Fibroblast of gingiva (primary cell): ENCODE measurements at regions not wholly inside any gene's neighbourhood (a gene's known extent, or its start where the extent isn't known, plus 50 kb on each side); places are given as distances from the start of the nearest gene placed in this dataset.
A peak's percentile ranks its signal among the peaks of the same experiment; 100 is the strongest.
"Not testable (repeated sequence)": the region's sequence is repeated elsewhere in the genome, so short reads cannot be mapped to it uniquely, and the experiment has no call there.

Experiments
- DNase-seq: peaks from one replicate; pipeline ENCODE4 v3.0.0-alpha.2; 2011; ENCODE audit warnings: low read depth

DNA sequence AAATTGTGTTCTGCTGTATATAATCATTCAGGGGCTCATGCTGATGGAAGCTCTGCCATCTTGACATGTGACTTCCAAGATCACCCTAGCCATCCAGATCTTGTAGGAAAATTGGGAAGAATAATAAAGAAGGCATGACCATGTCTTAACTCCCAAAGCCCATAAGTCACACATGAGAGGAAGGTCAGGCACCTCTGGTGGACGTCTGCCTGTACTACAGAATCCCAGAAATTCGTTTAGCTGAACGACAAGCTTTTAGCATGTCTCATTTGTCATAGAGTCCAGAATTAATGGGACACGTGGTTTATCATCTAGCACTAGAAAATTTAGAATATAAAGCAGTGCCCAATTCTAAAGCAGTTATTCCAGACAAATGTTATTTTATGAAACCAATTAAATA lies 212.7 kb downstream of the CENPC start:
- no peak for DNase-seq

DNA sequence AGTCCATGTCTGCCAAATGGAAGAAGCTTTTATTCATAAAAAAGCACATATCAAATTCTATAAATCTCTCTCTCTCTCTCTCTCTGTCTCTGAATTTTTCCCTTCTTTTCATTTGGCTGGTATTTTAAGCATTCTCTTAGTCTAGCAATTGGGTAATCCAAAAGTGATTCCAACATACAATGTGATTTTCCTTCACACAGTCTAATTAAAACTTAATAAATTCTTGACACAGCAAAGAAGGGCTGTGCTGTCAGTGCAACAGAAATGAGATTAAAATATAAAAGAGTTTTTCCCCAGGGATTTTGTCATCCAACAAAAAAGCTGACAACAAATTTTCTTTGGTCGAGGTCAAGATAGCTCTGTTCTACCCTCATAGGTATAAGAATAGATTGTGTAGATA lies 216.9 kb downstream of the CENPC start:
- DNase-seq: no peak

DNA sequence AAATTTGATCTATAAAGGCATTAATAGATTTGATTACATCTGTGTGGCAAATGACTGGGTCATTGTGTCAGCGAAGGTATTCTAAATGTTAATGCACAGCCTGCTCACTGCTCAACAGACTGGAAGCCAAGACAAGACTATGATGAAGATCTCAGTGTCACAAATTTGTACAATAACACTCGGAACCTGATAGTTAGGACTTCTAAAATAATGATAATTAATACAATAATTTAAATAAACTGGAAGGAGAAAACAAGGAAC lies 217.4 kb downstream of the CENPC start:
- no peak for DNase-seq

DNA sequence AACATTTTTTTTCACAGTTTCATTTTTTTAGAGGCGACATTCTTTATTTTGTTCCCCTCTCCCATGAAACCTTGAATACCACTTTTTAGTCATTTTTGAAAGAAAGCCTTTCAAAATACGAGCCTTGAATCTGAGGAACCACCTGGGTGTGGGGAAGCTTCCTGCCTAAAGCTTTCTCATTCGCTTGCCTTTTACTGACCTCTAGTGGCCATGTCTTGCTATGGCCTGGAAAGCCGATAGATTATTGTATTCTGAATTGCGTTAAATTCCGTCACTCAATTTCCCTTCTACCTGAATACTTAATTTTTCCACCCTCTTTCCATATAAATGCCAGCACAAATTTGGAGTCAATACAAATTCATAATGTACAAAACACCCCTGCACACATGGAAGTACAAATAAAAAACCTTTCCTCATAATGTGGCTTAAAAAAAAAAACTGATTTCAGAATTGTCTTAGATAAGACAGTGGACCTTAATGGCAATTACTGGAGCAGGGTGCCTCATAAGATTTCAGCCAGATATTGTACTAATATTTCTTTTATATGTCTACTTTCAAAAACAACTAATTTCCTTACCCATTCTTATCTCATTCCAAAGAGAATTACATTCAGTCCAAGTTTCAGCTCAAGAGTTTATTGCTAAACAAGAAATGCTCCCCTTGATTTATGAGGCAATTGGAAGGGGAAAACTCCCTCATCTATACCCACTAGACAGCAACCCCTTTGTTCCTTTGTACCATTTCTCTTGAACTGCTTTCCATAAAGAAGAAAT lies 217.9 kb downstream of the CENPC start:
- peak; percentile 16 for DNase-seq

DNA sequence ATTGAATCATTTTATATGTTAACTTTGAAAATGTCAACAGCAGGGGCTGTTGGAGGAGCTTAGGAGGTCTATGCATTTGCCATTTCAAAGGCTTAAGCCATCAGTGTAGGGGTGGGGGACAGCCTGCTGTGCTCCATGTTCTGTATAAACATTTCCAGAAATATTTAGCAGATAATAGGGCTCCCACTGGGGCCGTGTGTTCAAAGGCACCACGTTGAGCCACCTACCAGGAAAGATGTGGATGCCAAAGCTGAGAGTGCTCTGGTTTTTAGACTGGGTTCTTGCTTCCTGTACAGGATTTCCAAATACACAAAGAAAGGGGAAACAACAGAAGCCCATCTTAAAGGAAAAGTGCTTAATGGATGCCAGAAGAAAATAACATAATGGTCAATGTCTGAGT lies 219.5 kb downstream of the CENPC start:
- no peak for DNase-seq

DNA sequence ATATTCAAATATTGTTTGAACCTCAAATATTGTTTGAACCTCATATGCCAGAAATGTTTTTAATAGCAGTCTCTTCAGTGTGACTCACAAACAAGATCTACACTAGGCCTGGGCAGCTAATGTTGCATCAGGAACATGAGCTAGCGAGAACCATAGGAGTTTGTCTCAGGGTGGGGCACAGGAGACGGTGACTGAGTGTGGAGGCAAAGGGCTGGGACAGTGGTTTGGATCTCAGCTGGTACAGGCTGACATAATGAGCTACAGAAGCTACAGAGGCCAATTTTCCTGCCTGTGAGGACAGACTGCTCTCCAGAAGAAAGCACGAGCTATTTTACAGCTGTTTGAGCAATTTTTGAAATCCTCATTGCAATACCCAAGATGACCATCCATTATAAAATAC lies 224.7 kb downstream of the CENPC start:
- DNase-seq: no peak

DNA sequence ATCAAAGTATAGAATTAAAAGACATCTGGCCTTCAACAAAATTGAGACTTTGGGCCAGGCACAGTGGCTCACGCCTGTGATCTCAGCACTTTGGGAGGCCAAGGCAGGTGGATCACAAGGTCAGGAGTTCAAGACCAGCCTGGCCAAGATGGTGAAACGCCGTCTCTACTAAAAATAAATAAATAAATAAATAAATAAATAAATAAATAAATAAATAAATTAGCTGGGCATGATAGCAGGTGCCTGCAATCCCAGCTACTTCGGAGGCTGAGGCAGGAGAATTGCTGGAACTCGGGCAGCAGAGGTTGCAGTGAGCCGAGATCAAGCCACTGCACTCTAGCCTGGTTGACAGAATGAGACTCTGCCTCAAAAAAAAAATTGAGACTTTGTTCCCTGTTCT lies 225.7 kb downstream of the CENPC start:
- DNase-seq: not testable (repeated sequence)

DNA sequence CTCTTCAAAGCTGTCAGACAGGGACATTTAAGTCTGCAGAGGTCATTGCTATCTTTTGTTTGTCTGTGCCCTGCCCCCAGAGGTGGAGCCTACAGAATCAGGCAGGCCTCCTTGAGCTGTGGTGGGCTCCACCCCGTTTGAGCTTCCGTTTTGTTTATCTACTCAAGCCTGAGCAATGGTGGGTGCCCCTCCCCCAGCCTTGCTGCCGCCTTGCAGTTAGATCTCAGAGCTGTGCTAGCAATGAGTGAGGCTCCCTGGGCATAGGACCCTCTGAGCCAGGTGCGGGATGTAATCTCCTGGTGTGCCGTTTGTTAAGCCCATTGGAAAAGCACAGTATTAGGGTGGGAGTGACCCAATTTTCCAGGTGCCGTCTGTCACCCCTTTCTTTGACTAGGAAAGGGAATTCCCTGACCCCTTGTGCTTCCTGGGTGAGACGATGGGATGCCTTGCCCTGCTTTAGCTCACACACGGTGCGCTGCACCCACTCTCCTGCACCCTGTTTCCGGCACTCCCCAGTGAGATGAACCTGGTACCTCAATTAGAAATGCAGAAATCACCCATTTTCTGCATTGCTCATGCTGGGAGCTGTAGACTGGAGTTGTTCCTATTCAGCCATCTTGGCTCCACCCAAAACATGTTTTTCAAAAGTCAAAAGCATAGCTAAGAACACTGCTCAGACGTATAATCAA lies 244.7 kb downstream of the CENPC start:
- DNase-seq: not testable (repeated sequence)

DNA sequence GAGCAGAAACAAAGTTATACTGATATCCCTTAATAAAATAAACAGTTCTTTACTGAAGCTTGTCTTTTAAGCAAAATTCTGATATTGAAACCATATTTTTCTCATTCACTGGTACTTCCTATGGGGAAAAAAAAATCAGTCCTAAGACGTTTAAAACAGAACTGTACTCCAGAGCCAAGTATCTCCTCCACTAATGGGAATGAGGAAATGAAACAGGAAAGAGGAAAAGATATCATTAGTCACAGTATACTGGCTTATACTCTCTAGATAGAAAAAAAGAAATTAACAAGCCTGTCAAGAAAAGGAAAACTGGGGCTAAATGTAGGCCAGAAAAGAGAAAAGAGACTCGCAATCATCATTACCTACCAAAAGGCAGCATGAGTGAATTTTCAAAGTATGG lies 252.7 kb downstream of the CENPC start:
- no peak for DNase-seq

DNA sequence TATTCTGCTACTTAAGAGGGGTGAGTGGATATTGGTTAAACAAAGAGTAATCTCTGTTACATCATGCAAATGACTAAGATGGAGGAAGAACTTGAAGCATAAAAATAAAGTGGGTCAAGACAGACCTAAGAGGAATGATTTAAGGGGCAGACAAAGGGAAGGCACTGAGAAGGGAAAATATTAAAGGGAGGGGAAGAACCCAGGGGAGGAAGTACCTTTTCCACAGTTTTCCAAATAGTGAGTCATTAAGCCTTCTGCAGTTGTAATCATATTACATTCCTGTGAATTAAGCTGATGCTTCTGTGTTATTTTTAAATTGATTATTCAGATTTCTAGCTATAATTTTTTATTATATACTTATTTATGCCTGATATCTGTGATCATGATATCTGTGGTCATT lies 253.3 kb downstream of the CENPC start:
- no peak for DNase-seq

DNA sequence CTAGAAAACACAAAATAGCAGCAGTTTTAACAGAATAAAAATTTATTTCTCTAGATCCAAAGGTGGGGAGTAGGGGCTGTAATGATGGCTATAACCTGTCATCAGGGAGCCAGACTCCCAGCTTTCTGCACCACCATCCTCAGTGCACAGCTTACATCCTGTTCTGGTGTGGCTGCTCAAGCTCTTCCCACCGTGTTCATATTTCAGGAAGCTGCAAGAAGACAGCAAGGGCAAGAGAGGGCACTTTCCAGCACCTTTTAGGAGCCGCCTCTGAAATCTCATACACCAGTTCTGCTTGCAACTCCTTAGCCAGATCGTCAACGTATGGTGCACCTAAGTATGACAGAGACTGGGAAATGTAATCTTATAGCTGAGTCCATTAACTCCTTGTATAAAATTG lies 253.7 kb downstream of the CENPC start:
- no peak for DNase-seq

DNA sequence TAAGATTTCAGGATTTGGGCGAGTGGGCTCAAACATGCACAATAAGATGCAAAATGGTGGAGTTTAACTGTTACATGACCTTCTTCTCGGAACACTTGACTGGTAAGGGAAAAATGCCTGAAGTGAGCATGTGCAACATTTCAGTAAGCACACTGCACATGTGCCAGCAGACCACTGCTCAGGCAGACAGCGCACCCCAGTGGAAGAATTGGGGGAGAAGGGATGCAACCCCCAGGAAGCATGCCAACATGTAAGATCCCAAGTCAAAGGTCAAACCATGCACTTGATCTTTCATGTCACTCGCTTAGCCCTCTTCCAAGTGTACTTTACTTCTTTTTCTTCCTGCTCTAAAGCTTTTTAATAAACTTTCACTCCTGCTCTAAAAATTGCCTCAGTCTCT lies 256.3 kb downstream of the CENPC start:
- no peak for DNase-seq

DNA sequence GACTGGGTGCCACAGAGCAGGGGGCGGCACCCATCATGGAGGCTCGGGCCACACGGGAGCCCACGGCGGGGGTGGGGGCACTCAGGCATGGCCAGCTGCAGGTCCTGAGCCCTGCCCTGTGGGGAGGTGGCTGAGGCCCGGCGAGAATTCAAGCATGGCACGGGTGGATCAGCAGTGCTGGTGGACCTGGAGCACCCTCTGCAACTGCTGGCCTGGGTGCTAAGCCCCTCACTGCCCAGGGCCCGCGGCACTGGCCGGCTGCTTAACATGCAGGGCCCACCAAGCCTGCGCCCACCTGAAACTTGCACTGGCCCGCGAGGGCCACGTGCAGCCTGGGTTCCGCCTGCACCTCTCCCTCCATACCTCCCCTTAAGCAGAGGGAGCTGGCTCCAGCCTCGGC lies 258.6 kb downstream of the CENPC start:
- DNase-seq: no peak

DNA sequence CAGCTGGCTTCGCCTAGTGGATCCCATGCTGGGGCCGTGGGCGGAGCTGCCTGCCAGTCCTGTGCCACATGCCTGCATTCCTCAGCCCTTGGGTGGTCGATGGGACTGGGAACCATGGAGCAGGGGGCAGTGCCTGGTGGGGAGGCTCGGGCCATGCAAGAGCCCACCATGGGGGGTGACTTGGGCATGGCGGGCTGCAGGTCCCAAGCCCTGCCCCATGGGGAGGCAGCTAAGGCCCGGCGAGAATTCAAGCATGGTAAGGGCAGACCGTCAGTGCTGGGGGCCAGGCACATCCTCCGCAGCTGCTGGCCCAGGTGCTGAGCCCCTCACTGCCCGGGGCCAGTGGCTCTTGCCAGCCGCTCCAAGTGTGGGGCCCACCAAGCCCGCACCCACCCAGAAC lies 262.6 kb downstream of the CENPC start:
- no peak for DNase-seq

DNA sequence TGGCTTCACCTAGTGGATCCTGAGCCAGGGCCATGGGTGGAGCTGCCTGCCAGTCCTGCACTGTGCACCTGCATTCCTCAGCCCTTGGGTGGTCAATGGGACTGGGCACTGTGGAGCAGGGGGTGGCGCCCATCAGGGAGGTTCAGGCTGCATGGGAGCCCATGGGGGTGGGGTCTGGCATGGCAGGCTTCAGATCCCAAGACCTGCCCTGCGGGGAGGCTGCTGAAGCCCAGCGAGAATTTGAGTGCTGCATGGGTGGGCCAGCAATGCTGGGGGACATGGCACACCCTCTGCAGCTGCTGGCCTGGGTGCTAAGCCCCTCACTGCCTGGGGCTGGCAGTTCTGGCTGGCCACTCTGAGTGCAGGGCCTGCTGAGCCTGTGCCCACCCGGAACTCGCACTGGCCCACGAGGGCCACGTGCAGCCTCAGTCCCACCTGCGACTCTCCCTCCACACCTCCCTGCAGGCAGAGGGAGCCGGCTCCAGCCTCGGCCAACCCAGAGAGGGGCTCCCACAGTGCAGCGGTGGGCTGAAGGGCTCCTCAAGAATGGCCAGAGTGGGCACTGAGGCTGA lies 270.0 kb downstream of the CENPC start:
- no peak for DNase-seq

DNA sequence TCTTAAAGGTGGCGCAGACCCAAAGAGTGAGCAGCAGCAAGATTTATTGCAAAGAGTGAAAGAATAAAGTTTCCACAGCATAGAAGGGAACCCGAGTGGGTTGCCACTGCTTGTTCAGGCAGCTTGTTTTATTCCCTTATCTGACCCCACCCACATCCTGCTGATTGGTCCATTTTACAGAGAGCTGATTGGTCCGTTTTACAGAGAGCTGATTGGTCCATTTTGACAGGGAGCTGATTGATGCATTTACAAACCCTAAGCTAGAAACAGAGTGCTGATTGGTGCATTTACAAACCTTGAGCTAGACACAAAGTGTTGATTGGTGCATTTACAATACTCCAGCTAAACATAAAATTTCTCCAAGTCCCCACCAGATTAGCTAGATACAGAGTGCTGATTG lies 270.6 kb downstream of the CENPC start:
- DNase-seq: not testable (repeated sequence)

DNA sequence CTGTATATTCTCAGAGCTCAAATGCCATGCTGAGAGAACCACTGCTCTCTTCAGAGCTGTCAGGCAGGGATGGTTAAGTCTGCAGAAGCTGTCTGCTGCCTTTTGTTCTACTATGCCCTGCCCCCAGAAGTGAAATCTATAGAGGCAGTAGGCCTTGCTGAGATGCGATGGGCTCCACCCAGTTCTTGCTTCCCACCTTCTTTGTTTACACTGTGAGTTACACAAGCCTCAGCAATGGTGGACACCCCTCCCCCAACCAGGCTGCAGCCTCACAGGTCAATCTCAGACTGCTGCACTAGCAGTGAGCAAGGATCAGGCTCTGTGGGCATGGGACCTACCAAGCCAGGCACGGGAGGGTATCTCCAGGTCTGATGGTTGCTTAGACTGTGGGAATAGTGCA lies 271.6 kb downstream of the CENPC start:
- DNase-seq: no peak

DNA sequence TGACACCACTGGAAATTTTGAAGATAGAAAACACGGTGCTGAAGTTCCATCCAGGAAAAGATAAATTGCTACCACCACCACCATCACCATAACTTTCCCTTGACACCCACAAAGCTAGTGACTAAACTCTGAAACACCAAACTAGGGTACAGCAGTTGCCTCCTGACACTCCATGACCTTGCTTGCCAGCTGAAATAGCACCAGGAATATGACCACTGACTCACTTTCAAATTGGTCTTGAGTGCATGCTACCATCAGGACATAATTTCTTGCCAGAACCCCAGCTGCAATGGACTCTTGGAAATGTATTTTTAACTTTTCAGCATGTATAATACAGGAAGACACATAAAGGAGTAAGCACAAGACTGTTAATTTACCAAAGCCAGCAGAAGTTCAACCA lies 283.3 kb downstream of the CENPC start:
- DNase-seq: no peak

DNA sequence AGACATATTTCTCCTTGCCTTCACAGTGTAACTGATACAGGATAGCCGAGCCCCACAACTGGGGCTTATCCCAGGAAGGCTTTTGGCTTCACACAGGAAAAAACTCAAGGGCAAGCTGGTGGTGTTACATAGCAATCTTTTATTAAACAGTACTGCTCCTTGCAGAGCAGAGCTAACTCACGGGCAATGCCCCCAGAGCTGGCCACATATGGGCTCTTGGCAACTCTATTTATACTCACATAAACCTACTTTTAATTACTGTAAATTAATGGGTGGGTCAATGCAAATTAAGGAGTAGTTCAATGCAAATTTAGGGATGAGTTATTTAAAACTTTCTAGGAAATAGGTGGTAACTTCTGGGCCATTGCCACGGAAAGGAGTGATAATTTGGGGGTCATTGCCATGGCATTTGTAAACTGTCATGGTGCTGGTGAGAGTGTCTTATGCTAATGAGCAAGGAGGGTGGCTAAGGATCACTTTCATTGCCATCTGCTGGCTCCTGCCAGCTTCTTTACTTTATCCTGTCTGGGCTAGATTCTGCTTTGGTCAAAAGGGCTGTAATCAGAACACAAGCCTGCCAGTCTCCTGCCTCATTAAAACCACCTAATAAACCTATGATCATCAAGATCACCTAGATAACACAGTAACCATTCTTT lies 288.8 kb downstream of the CENPC start:
- DNase-seq: no peak

DNA sequence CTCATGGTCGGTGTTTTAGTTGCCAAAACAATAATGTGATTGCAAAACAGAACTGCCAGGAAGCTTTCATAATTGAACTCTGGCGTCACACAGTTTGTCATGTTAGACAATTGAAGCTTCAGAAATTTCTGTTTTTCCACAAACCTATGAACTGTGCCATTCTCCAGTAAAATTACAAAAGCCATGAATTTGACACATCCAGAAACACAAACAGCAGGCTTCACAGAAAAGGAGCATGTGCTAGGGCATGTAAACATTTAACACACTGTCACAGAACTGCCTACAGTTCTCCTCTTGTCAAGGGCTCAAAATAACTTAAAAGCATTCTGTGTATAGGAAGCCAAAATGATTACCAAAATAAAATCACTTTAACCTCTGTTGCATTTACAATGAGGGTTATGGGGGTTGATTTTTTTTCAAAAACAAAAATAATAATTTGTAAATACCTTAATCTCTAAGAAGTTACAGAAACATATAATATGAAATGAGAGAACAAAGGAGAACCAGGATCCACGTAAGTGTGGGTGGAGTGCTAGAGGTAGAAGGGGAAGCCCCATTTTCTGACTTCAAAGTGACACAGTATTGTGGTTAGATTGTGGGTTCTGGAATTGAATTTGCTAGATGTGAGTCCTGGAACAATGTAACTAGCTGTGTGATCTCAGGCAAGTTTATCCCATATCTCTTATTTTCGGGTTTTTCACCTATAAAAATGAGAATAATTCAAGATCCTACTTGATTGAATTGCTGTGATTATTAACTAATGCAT lies 295.0 kb downstream of the CENPC start:
- no peak for DNase-seq

DNA sequence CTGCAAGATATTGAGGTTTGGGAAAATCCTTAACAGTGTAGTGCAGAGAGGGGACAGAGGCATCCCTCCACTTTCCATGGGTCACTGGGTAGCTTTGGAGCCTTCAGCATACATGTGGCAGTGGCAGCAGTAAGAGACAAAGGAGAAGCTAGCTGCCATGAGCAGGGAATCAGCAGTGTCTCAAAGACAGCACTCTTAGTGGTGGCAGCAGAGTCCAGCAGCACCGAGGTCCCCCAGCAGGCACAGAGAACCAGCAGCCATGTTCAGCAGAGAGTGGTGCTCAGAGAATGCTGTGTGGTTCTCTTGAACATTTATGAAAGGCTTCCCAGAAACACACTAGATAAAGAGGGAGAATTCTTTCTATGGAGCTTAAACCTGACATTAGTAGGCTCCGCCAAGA lies 308.5 kb downstream of the CENPC start:
- DNase-seq: no peak

DNA sequence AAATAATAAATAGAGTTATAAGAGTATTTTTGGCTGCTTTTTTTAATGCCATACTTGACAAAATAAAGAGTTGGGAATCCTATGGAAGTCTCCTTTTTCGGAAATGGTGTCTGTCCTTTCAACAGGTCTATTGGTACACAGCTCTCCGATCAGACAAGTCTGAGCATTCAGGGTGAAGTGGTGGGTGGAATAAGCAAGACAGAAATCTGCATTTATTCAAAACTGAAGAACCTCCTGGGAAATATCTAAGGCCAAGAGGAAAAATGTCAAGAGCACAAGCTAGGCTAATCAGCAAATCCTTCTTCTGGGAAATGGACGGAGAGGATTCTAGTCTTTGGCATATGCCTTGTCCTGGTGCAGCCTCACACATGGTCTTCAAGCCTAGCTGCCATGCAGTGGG lies 309.0 kb downstream of the CENPC start:
- DNase-seq: no peak

DNA sequence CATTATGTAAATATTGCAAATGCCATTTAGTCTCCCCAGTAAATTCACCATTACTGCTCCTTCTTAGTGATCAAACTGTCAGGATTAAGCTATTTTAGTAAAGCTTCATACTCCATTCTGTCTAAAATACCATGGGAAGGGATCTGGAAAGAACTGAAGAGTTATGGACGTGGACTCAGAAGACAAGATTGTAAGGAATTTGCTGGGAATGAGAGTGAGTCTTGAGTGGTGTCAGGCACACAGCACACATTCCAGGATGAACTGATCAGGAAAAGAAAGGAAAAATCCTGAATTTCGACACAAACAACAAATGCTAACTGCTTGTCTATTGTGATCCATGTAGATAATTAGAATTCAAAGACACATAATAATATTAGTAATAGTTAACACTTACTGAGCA lies 311.0 kb downstream of the CENPC start:
- DNase-seq: no peak
